OCI-LY3 (cell line): ENCODE measurements at regions not wholly inside any gene's neighbourhood (a gene's known extent, or its start where the extent isn't known, plus 50 kb on each side); places are given as distances from the start of the nearest gene placed in this dataset.

Source experiments
- EZH2phosphoT487 ChIP-seq: fragments of 200-600 bp; shearing (Covaris generic); IDR thresholded peaks from 2 replicates; pipeline ENCODE4 v1.6.1; 2018; ENCODE audit warnings: antibody characterized with exemption, mixed run types, low read depth
- TF ChIP-seq, protein P1 (sequence below): fragments of 200-600, 300-600 bp; sonication (generic); IDR thresholded peaks from 2 replicates; pipeline ENCODE4 v1.5.1; 2014; ENCODE audit warnings: antibody characterized with exemption, low read length, low read depth

DNA sequence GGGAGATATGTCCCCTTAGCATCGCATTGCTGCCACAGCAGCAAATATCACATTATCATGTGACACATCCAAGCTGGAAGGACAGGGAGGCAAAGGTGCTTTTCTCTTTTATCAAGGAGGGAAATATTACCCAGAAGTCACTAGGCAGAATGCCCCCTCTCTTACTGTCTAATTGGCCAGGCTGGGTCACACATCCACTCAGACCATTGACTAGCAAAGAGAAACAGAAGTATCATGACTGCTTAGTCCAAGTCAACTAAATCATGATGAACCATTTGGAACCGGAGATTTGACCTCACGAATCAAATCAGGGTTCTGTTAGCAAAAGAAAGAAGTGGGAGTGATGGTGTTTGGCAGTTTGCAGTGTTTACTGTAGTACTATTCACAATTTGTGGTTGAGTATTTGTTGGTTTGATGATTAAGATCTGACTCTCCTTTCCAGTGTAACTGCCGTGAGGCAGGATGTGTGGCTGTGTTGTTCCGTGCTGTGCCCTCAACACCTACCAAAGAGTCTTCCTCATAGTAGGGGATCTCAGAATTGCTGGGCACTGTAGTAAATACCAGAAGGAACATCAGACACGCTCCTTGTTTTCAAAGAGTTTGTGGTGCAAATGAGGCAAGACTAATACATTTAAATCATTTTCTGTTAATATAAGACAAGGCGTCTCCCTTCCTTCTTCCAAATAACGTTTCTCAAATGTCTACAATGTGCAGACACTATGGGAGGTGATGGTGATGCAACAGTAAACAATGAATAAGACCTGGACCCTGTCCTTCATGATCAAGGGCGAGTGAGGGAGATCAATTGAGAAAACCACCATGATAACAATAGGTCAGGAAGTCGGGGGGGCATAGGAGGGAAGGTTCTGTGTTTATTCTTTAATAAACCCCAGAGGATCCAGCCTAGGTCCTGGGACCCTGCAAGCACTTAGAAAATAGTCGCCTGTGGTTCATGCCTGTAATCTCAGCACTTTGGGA is 194.4 kb upstream of the CRY1 start:
- TF ChIP-seq, protein P1, sequence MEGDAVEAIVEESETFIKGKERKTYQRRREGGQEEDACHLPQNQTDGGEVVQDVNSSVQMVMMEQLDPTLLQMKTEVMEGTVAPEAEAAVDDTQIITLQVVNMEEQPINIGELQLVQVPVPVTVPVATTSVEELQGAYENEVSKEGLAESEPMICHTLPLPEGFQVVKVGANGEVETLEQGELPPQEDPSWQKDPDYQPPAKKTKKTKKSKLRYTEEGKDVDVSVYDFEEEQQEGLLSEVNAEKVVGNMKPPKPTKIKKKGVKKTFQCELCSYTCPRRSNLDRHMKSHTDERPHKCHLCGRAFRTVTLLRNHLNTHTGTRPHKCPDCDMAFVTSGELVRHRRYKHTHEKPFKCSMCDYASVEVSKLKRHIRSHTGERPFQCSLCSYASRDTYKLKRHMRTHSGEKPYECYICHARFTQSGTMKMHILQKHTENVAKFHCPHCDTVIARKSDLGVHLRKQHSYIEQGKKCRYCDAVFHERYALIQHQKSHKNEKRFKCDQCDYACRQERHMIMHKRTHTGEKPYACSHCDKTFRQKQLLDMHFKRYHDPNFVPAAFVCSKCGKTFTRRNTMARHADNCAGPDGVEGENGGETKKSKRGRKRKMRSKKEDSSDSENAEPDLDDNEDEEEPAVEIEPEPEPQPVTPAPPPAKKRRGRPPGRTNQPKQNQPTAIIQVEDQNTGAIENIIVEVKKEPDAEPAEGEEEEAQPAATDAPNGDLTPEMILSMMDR, result no peak
- TF ChIP-seq EZH2phosphoT487, result no peak
